NCI-H460 (cell line): ENCODE measurements at regions not wholly inside any gene's neighbourhood (a gene's known extent, or its start where the extent isn't known, plus 50 kb on each side); places are given as distances from the start of the nearest gene placed in this dataset.

ENCODE experiments used
- DNase-seq: peaks from one replicate; pipeline ENCODE4 v3.0.0-alpha.2; 2016; ENCODE audit warnings: low read depth; ENCODE audit errors: extremely low read depth
- small RNA-seq, 2 experiments: library from RNA; depleted of rRNA; stranded (forward); fragments of <200 nt; gene quantifications; one replicate each; pipeline ENCODE3, GENCODE V24; 2014

DNA sequence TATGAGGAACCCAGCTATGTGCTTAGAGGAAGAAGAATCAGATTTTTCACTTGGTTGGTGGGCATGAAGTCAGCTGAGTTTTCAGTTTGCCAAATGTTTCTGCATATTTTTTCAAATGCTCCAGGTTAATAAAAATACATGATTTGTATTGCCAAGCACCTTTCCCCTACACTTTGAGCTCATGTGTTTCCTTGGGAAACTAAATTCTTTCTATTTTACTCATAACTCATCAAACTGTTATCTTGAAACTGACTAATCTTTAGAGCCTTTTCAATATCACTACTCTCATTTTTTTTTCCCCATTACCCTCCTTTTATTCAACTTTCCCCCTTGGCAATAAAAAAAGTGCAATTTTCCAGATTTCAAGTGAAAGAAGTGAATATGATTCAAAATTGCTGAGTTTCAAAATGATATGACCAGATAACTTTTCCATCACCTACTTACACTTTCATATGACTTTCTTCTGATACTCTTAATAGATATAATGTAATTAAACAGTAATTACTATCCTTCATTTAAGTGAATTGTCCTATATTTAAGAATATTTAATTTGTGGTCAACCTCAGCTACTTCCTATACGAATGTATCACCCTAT lies 91.9 kb upstream of the SOX6 start:
- no peak for DNase-seq

DNA sequence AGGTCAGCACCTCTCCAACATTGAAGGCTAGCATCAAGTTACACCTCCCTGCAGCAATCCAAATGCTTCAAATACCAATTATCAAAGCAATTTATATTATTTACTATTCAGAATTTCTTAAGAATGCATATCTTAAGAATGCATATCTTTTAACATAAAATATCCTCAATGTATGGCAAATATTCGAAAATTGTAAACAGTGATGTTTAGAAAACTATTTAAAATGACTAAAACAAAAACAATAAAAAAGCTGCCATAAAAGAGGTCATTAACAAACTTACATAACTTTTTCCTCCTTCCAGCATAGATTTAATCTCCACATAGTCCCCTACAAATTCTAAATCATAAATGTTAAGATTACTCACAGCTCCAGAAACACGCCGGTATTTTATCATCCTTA lies 85.1 kb upstream of the SOX6 start:
- DNase-seq = no peak

DNA sequence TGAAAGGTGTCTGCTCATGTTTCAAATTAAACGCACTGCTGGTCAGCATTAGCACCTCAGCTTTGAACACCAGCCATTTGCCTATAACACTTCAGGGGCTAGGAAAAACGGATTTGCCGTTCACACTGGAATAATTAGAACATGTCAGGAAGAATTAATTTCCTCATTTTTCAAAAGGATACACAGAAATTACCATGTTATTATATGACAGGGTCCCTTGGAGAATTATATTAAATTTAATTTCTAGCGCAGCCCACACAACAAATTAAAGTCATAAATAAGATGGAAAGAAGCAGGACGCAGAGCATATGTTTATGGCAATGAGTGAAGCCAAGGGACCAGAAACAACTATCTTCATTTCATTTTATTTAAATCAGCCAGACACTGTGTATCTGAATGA lies 83.8 kb upstream of the SOX6 start:
- DNase-seq = no peak

DNA sequence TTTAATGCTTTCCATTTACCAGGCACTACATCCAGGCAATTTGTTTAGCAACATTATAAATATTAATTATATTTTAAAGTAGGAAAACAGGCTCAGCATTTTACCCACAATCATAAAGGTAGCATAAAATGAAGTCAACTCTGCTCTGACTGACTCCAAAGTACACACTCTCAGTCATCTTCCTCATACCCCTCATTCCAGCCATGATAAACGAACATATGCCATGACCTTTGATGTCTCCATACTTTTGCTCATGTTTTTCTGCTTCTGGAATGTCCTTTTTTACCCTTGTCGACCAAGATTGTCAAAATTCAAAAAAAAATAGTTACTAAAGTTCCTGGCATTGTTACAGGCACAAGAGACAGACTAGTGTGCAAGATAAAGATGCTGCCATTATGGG lies 77.7 kb upstream of the SOX6 start:
- no peak for DNase-seq

DNA sequence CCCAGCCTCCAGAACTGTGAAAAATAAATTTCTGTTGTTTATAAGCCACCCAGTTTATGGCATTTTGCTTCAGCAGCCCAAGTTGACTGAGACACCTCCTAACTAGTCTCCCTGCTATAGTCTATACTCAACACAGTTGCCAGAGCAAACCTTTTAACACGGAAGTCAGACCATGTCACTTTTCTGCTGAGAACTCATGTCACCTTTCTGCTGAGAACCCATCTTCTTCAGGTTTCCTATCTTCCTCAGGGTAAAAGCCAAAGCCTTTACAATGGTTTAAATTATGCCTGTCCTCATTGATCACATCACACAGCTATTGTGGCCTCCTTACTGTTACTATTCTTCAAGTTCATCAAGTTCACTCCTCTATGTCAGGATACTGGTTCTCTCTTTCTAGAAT lies 74.3 kb upstream of the SOX6 start:
- DNase-seq = no peak

DNA sequence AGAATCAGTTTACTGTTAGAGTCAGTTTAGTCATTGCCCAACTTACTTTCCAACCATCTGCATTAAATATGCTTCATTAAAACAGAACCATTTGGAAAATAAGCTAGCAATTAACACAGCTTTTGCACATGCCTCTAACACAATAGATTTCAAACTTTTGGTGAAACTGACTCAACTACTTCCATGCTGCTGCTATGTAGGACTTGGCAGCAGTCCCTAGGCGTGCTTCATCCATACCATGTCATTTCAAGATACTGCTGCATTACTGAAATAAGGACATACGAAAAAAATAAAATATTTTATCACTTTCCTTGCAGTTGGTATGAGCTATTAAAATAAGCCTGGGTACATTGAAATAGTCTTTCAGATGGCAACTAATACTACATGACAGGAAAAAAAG lies 65.5 kb upstream of the SOX6 start:
- no peak for DNase-seq

DNA sequence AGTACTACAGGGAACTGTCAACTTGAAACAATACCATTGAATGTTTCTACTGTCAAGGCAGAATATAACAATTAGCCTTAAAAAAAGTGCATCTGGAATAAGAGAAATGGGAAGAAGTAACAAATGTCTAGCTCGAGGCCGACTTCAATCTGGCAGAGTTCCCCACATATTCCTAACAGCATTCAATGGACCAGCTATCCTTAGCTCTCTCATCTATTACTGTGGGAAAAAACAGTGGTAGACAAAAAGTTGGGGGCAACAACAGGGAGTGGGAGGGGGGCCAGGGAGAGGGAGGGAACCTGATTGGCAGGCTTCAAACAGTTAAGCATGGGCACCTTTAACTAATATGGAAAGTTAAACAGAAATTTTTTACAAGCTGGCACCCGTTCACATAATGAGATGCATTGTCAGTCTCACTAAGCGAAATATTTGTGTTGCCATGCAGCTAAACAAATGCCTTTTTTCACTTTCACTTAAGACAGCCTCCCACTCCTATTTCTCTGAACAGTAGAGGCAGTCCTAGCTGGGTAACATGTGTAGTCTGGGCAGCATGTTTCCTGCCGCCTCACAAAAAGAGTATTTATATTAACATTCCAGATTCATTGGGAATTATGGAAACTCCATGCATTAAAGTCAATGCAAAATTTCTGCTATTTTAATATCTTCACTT lies 62.2 kb upstream of the SOX6 start:
- DNase-seq = no peak

DNA sequence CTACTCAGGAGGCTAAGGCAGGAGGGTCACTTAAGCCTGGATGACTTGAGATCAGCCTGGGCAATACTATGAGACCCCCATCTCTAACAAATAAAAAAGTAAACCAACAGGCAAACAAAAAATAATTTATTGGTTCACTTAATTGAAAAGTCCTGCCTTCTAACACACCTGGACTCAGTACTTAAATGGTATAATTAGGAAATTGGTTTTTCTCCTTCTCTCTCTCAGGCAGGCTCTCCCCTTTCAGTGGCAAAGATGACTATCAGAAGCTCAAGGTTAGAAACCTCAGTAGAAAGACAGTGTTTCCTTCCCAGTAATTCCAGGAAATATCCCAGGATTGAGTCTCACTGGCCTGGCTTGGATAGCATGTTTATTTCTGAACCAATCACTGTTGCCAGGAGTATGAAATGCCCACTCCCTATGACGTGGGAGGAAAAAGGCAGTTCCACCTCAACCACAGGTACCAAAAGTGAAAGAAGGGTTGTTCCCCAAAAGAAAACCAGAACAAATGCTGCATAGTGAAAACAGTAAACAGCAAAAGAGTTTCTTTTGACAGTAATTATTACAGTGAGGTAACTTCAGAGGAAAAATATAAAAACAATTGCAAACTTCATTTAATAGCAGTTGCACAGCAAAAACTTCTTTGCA lies 56.3 kb upstream of the SOX6 start:
- DNase-seq = no peak

DNA sequence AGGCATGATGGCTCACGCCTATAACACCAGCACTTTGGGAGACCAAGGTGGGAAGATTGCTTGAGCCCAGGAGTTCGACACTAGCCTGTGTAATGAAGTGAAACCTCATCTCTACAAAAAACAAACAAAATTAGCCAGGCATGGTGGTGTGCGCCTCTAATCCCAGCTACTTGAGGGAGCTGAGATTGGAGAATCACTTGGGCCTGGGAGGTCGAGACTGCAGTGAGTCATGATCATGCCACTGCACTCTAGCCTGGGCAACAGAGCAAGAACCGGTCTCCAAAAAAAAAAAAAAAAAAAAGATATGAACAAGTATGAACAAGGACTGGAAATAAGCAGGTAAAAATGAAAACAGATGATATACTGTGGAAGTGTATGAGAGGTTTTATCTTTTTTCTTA lies 54.1 kb upstream of the SOX6 start:
- DNase-seq = no peak

DNA sequence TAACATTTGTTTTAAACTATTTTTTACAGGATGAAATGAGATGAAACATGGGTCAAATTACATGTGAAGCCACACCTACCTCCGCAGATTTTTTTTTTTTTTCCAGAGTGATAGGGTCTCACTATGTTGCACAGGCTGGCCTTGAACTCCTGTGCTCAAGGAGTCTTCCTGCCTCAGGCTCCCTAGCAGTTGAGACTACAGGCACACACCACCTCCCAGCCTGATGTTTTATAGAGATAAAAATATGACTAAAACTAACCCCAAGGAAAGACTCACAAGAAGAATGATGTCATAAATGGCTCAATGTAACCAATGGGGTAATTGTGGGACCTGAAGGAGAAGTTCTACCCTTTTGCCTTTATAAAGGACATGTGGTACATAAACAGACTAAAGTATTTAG lies 52.3 kb upstream of the SOX6 start:
- no peak for DNase-seq

DNA sequence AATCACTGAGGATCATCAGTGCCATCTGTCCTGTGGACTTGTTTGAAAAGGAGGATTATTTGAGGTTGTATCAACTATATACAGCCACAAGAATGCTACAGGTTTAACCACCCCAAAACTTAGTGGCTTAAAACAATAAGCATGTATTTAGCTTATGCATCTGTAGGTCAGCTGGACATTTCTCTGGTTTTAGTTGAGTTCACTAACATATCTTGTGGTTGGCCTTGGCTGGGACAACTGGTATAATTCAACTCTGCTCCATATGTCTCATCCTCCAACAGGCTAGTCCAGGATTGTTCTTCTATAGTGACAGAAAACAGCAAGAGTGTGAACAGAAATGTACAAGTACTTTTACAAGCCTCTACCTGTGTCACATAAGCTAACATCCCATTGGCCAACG lies 49.9 kb upstream of the SOX6 start:
- DNase-seq = no peak

Small RNA genes in the stretch of these regions (small RNA-seq; reads per million reads assigned to genes)
- 0 to 0.12 reads per million in 2 experiments for gene RN7SL188P
